ENCODE measurements at regions not wholly inside any gene's neighbourhood (a gene's known extent, or its start where the extent isn't known, plus 50 kb on each side); places are given as distances from the start of the nearest gene placed in this dataset.

GRCh38 chr10:23499372-23500132 lies 60.7 kb downstream of the OTUD1 start:
- TF ChIP-seq CTCF (IDR thresholded peaks at IDR 0.05; ENCODE audit: low read depth, low read length) (no peak), EZH2phosphoT487 (IDR thresholded peaks at IDR 0.05; ENCODE audit: low read depth) (no peak)
